ENCODE measurements at regions not wholly inside any gene's neighbourhood (a gene's known extent, or its start where the extent isn't known, plus 50 kb on each side); places are given as distances from the start of the nearest gene placed in this dataset.

GRCh38 chr13:111919849-111920248 lies 147.1 kb upstream of the SOX1 start:
- H3K36me3 ChIP-seq, result no peaks in the 10 kb centered on the region
- no peak overlapping the region for H3K27ac ChIP-seq
- 80% methylated on average over 12 to 13 of the region's 13 CpGs for whole genome bisulfite sequencing, 2 donors
- ATAC-seq (ENCODE audit: low FRiP score in 2 of 2) (no peak), DNase-seq (peak in 1 of 2 donors; percentile 16)
- H3K9me3 ChIP-seq, result no peaks in the 10 kb centered on the region
- no peak overlapping the region for H3K4me3 ChIP-seq
- H3K27me3 ChIP-seq, result no peaks in the 10 kb centered on the region
- H3K4me1 ChIP-seq, result no peaks in the 10 kb centered on the region
- no peak for TF ChIP-seq CTCF (IDR thresholded peaks at IDR 0.05)
- TF ChIP-seq POLR2AphosphoS5 (IDR thresholded peaks at IDR 0.05), result no peak

- DNase-seq (peak in 1 of 2 donors; percentile 14), ATAC-seq (ENCODE audit: low FRiP score in 2 of 2) (no peak)
- TF ChIP-seq POLR2AphosphoS5 (IDR thresholded peaks at IDR 0.05), result no peak
- Histone ChIP-seq H3K27ac (no peak overlapping the region), H3K36me3 (no peaks in the 10 kb centered on the region), H3K27me3 (no peaks in the 10 kb centered on the region), H3K9me3 (no peaks in the 10 kb centered on the region), H3K4me3 (no peak overlapping the region), H3K4me1 (no peaks in the 10 kb centered on the region)
- WGBS, 2 donors, result 86 to 87% methylated on average over 11 to 19 of the region's 21 CpGs
Observed at GRCh38 chr13:111920306-111920931, 146.5 kb upstream of the SOX1 start.

GRCh38 chr13:111920932-111921705 lies 145.8 kb upstream of the SOX1 start:
- no peaks in the 10 kb centered on the region for H3K36me3 ChIP-seq
- DNase-seq, result peak in 1 of 2 donors; percentile 1
- no peaks in the 10 kb centered on the region for H3K9me3 ChIP-seq
- H3K4me3 ChIP-seq, result no peak overlapping the region
- H3K4me1 ChIP-seq, result no peaks in the 10 kb centered on the region
- TF ChIP-seq CTCF (IDR thresholded peaks at IDR 0.05) (no peak), EP300 (IDR thresholded peaks at IDR 0.05) (no peak), POLR2AphosphoS5 (IDR thresholded peaks at IDR 0.05) (no peak), POLR2A (IDR thresholded peaks at IDR 0.05) (no peak)
- no peak for ATAC-seq (ENCODE audit: low FRiP score in 2 of 2)
- no peaks in the 10 kb centered on the region for H3K27me3 ChIP-seq
- 40 to 41% methylated on average over 29 to 30 of the region's 30 CpGs for WGBS, 2 donors
- H3K27ac ChIP-seq, result no peak overlapping the region

- TF ChIP-seq CTCF (IDR thresholded peaks at IDR 0.05), result no peak
- TF ChIP-seq POLR2A (IDR thresholded peaks at IDR 0.05), result no peak
- TF ChIP-seq EP300 (IDR thresholded peaks at IDR 0.05), result no peak
- TF ChIP-seq POLR2AphosphoS5 (IDR thresholded peaks at IDR 0.05), result no peak
- Histone ChIP-seq H3K27me3 (no peaks in the 10 kb centered on the region), H3K4me1 (no peaks in the 10 kb centered on the region), H3K36me3 (no peaks in the 10 kb centered on the region), H3K4me3 (no peak overlapping the region), H3K27ac (no peak overlapping the region), H3K9me3 (no peaks in the 10 kb centered on the region)
- DNase-seq (no peak), ATAC-seq (ENCODE audit: low FRiP score in 2 of 2) (no peak)
- WGBS, 2 donors, result 79 to 90% methylated on average over 10 of the region's 10 CpGs
Observed at GRCh38 chr13:111922086-111922485, 144.9 kb upstream of the SOX1 start.

- no peaks in the 10 kb centered on the region for H3K9me3 ChIP-seq
- TF ChIP-seq POLR2AphosphoS5 (IDR thresholded peaks at IDR 0.05) (no peak), CTCF (IDR thresholded peaks at IDR 0.05) (no peak), EP300 (IDR thresholded peaks at IDR 0.05) (no peak), POLR2A (IDR thresholded peaks at IDR 0.05) (no peak)
- DNase-seq (no peak), ATAC-seq (ENCODE audit: low FRiP score in 2 of 2) (no peak)
- H3K27me3 ChIP-seq, result no peaks in the 10 kb centered on the region
- H3K4me3 ChIP-seq, result no peak overlapping the region
- H3K4me1 ChIP-seq, result no peaks in the 10 kb centered on the region
- no peak overlapping the region for H3K27ac ChIP-seq
- no peaks in the 10 kb centered on the region for H3K36me3 ChIP-seq
- 84% methylated on average over 5 of the region's 5 CpGs for WGBS, 2 donors
Observed at GRCh38 chr13:111923439-111923838, 143.5 kb upstream of the SOX1 start.
